ENCODE measurements at regions not wholly inside any gene's neighbourhood (a gene's known extent, or its start where the extent isn't known, plus 50 kb on each side); places are given as distances from the start of the nearest gene placed in this dataset.

GRCh38 chr12:58765076-58765475 lies 155.2 kb downstream of the LRIG3 start:
- TF ChIP-seq POLR2A (IDR thresholded peaks at IDR 0.05; ENCODE audit: low read length) = no peak
- no peak for TF ChIP-seq GATA1 (IDR thresholded peaks at IDR 0.05; ENCODE audit: low read depth, low read length)

All from erythroblast (primary cell).